IMR-90 (cell line): ENCODE measurements at regions not wholly inside any gene's neighbourhood (a gene's known extent, or its start where the extent isn't known, plus 50 kb on each side); places are given as distances from the start of the nearest gene placed in this dataset.

Experiments
- ATAC-seq: fragments of 200-7000 bp; cut with Tn5 transposase; 2 replicates; pipeline ENCODE4 v1.9.1; 2020; ENCODE audit warnings: low read depth, mild to moderate bottlenecking, moderate library complexity
- BruUV-seq: library from RNA; stranded (reverse); fragments of 400-500 nt; replicated peaks from 2 replicates; lab custom pipeline; 2021; lab: Mats Ljungman, UMichigan
- CTCF ChIA-PET: fragments of 300-600 bp; formaldehyde crosslinking; extraction: SDS; loops from one replicate; lab custom pipeline; 2021; ENCODE audit warnings: antibody characterized with exemption; lab: Yijun Ruan, JAX
- POLR2A ChIA-PET: fragments of 300-600 bp; sonication (Branson Sonifier 250); formaldehyde crosslinking; loops from one replicate; lab custom pipeline; 2022; ENCODE audit warnings: antibody characterized with exemption; ENCODE audit not compliant: unreplicated experiment; lab: Charles Lee
- DNase-seq: peaks from one replicate; pipeline ENCODE4 v3.0.0; 2013
- H2AFZ ChIP-seq: replicated peaks from 2 replicates; pipeline ENCODE3; 2013; ENCODE audit warnings: low read length, mild to moderate bottlenecking; ENCODE audit not compliant: poor library complexity
- H2AK5ac ChIP-seq: 2 replicates; pipeline ENCODE4 v1.6.1; 2013; ENCODE audit warnings: low read depth, low read length, inconsistent platforms
- H2AK9ac ChIP-seq: replicated peaks from 2 replicates; pipeline ENCODE3; 2013; ENCODE audit warnings: mild to moderate bottlenecking, low read depth, low read length, moderate library complexity; ENCODE audit not compliant: poor library complexity
- H2BK120ac ChIP-seq: 2 replicates; pipeline ENCODE4 v1.6.1; 2013; ENCODE audit warnings: low read depth, low read length, inconsistent platforms
- H2BK15ac ChIP-seq: 3 replicates; pipeline ENCODE4 v1.6.1; 2013; ENCODE audit warnings: low read depth, low read length, inconsistent platforms
- H2BK20ac ChIP-seq: 2 replicates; pipeline ENCODE4 v1.6.1; 2013; ENCODE audit warnings: low read depth, mild to moderate bottlenecking, inconsistent platforms, low read length, moderate library complexity
- H2BK5ac ChIP-seq: 2 replicates; pipeline ENCODE4 v1.6.1; 2013; ENCODE audit warnings: mild to moderate bottlenecking, low read depth, low read length, inconsistent platforms; ENCODE audit not compliant: poor library complexity, severe bottlenecking
- H3K14ac ChIP-seq: replicated peaks from 2 replicates; pipeline ENCODE4 v1.6.1; 2013; ENCODE audit warnings: low read depth, low read length, inconsistent platforms
- H3K18ac ChIP-seq: 2 replicates; pipeline ENCODE4 v1.6.1; 2013; ENCODE audit warnings: low read depth, low read length, control low read depth
- H3K23ac ChIP-seq: 2 replicates; pipeline ENCODE4 v1.6.1; 2013; ENCODE audit warnings: low read depth, low read length, inconsistent platforms
- H3K27ac ChIP-seq: 2 replicates; pipeline ENCODE4 v1.5.1; 2013; ENCODE audit warnings: mild to moderate bottlenecking, control low read depth, low read length; ENCODE audit not compliant: insufficient read depth
- H3K27me3 ChIP-seq: 2 replicates; pipeline ENCODE4 v1.6.1; 2013; ENCODE audit warnings: low read length; ENCODE audit not compliant: control insufficient read depth, insufficient read depth
- H3K36me3 ChIP-seq: 2 replicates; pipeline ENCODE4 v1.6.1; 2013; ENCODE audit warnings: low read length, mixed read lengths; ENCODE audit not compliant: control insufficient read depth, insufficient read depth
- H3K4ac ChIP-seq: 2 replicates; pipeline ENCODE4 v1.6.1; 2013; ENCODE audit warnings: low read depth, low read length, inconsistent platforms
- H3K4me1 ChIP-seq: 2 replicates; pipeline ENCODE4 v1.6.1; 2013; ENCODE audit warnings: low read length, mixed read lengths; ENCODE audit not compliant: control insufficient read depth, insufficient read depth
- H3K4me2 ChIP-seq: 2 replicates; pipeline ENCODE4 v1.6.1; 2013; ENCODE audit warnings: low read depth, mild to moderate bottlenecking, control low read depth, low read length, moderate library complexity
- H3K4me3 ChIP-seq: 2 replicates; pipeline ENCODE4 v1.5.1; 2013; ENCODE audit warnings: low read depth, mild to moderate bottlenecking, control low read depth, low read length, moderate library complexity; ENCODE audit not compliant: insufficient read depth
- H3K56ac ChIP-seq: 2 replicates; pipeline ENCODE4 v1.6.1; 2013; ENCODE audit warnings: low read length, inconsistent platforms; ENCODE audit not compliant: insufficient read depth; ENCODE audit errors: extremely low read depth
- H3K79me1 ChIP-seq, 2 experiments: 2 replicates each; pipeline ENCODE4 v1.6.1; 2013; ENCODE audit warnings: low read length in 2 of 2, inconsistent platforms in 1 of 2, low read depth in 1 of 2
- H3K9ac ChIP-seq: 2 replicates; pipeline ENCODE4 v1.6.1; 2013; ENCODE audit warnings: low read depth, low read length, control low read depth
- H3K9me1 ChIP-seq: 2 replicates; pipeline ENCODE4 v1.6.1; 2013; ENCODE audit warnings: low read length, inconsistent platforms; ENCODE audit not compliant: insufficient read depth
- H3K9me3 ChIP-seq: 2 replicates; pipeline ENCODE4 v1.6.1; 2013; ENCODE audit warnings: low read length; ENCODE audit not compliant: control insufficient read depth, insufficient read depth
- H4K20me1 ChIP-seq: 2 replicates; pipeline ENCODE4 v1.6.1; 2013; ENCODE audit warnings: low read length, inconsistent platforms; ENCODE audit not compliant: insufficient read depth
- H4K5ac ChIP-seq: 2 replicates; pipeline ENCODE4 v1.6.1; 2013; ENCODE audit warnings: mild to moderate bottlenecking, low read depth, low read length, control low read depth
- H4K8ac ChIP-seq, 2 experiments: 2 replicates each; pipeline ENCODE4 v1.6.1; 2013; ENCODE audit warnings: low read depth in 2 of 2, low read length in 2 of 2, control low read depth in 1 of 2, inconsistent platforms in 1 of 2
- H4K91ac ChIP-seq: 2 replicates; pipeline ENCODE4 v1.6.1; 2013; ENCODE audit warnings: low read depth, low read length, inconsistent platforms; ENCODE audit not compliant: insufficient read depth
- MAFK ChIP-seq: IDR thresholded peaks from 2 replicates; pipeline ENCODE4 v1.6.1; 2012; ENCODE audit warnings: low read depth, low read length, improper control_type of control experiment
- NFE2L2 ChIP-seq: fragments of 150-350 bp; IDR thresholded peaks from 2 replicates; pipeline ENCODE4 v1.6.1; 2016; ENCODE audit warnings: low read depth, mild to moderate bottlenecking, low read length
- POLR2A ChIP-seq: IDR thresholded peaks from 2 replicates; pipeline ENCODE4 v1.6.1; 2012; ENCODE audit warnings: mild to moderate bottlenecking, low read depth, low read length
- SMC3 ChIP-seq: fragments of 150-350 bp; IDR thresholded peaks from 2 replicates; pipeline ENCODE4 v1.6.1; 2016; ENCODE audit warnings: low read depth, mild to moderate bottlenecking, antibody characterized with exemption, low read length, moderate library complexity
- WGBS, 2 experiments: methylation state at CpG; one replicate each; pipeline versions ENCODE4 v1.1.5 to v1.1.7; 2013; ENCODE audit warnings: missing lambda C conversion rate in 2 of 2; ENCODE audit not compliant: insufficient read length in 1 of 2; ENCODE audit errors: extremely low coverage in 2 of 2; 5-methylcytosine and 5-hydroxymethylcytosine counted together
- dilution Hi-C: fragments of 300-500 bp; cut with HindIII; formaldehyde crosslinking; loops from one replicate; pipeline ENCODE4 v1.14.3; 2018; ENCODE audit warnings: low sequenced_read_pairs; ENCODE audit not compliant: unreplicated experiment
- in situ Hi-C: fragments of 300-500 bp; cut with MboI; formaldehyde crosslinking; loops from 3 replicates; pipeline ENCODE4 v1.14.3; 2019; ENCODE audit warnings: low sequenced_read_pairs, inconsistent platforms, mixed read lengths
- intact Hi-C: fragments of 100-400 bp; cut with micrococcal nuclease; formaldehyde crosslinking; loops from 2 replicates; pipeline ENCODE4 v1.10.0; 2022

DNA sequence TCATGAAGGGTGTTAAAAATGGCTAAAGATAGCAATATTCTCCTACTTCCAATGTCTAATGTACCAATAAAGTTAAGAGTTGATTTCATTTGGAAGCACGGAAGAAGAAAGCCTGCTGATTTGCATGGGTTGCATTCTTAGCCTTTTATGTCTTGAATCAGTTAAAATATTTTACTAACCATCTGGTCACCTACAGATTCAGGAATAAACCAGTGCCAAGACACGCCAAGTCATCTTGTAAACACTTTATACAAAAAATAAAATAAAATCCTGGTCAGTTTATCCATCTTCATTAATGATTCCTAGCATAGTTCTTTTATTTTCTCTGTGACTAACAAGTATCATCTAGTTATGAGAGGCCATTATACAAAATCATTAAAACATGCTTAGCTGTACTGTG lies 1031.6 kb upstream of the WWC1 start:
- in situ Hi-C loops = no loop called here
- dilution Hi-C loops = no loop called here

More for the DNA sequence above, 1031.6 kb upstream of the WWC1 start:
- H4K20me1 ChIP-seq = no peaks in the 10 kb centered on the region
- H4K5ac ChIP-seq = no peak overlapping the region
- CTCF ChIA-PET = interaction anchor here (2.2 kb wide), 1 partner anchor 11 kb away, joined by 5 read pairs; no protein-coding TSS in a partner anchor
- no peak overlapping the region for H3K23ac ChIP-seq
- BruUV-seq = no TSS peak
- no peak for ATAC-seq
- POLR2A ChIA-PET = interaction anchor here (0.6 kb wide), 1 partner anchor 20 kb away, joined by 4 read pairs; no protein-coding TSS in a partner anchor
- no CpG with 5 or more reads among the region's 2 CpGs for WGBS, 2 experiments
- H3K9me3 ChIP-seq = no peaks in the 10 kb centered on the region
- H3K27me3 ChIP-seq = no peaks in the 10 kb centered on the region
- no peak overlapping the region for H3K27ac ChIP-seq
- H3K9me1 ChIP-seq = no peaks in the 10 kb centered on the region
- no peak overlapping the region for H2BK20ac ChIP-seq
- no peak overlapping the region for H3K4ac ChIP-seq
- no peak overlapping the region for H3K4me3 ChIP-seq
- H3K9ac ChIP-seq = no peak overlapping the region
- intact Hi-C loops = loop anchor here (5.0 kb wide), 1 partner anchor 307 kb away; no protein-coding TSS in a partner anchor
- no peak overlapping the region for H4K8ac ChIP-seq
- H3K56ac ChIP-seq = no peak overlapping the region
- no peak overlapping the region for H3K14ac ChIP-seq
- no peak overlapping the region for H2AK9ac ChIP-seq
- H2BK5ac ChIP-seq = no peak overlapping the region
- no peak overlapping the region for H2AFZ ChIP-seq
- H2BK120ac ChIP-seq = no peak overlapping the region
- H3K36me3 ChIP-seq = no peaks in the 10 kb centered on the region
- no peak overlapping the region for H4K91ac ChIP-seq
- no peak overlapping the region for H3K18ac ChIP-seq
- H2AK5ac ChIP-seq = no peak overlapping the region
- H3K4me2 ChIP-seq = no peak overlapping the region
- TF ChIP-seq NFE2L2 (no peak), SMC3 (no peak), MAFK (no peak), POLR2A (no peak)
- no peaks in the 10 kb centered on the region for H3K79me1 ChIP-seq
- DNase-seq = no peak
- no peaks in the 10 kb centered on the region for H3K4me1 ChIP-seq
- no peak overlapping the region for H2BK15ac ChIP-seq
